Liver (tissue), 3 donors: ENCODE measurements at regions not wholly inside any gene's neighbourhood (a gene's known extent, or its start where the extent isn't known, plus 50 kb on each side); places are given as distances from the start of the nearest gene placed in this dataset.

Experiments used
- EGR1 ChIP-seq, 2 donors: IDR thresholded peaks; 2 replicates each; pipeline ENCODE4 v1.6.1; 2016 to 2018; ENCODE audit warnings: antibody characterized with exemption in 2 of 2, low read depth in 2 of 2
- GABPA ChIP-seq, 2 donors: IDR thresholded peaks in 1 of 2; conservative IDR thresholded peaks in 1 of 2; 2 replicates each; pipeline ENCODE4 v1.6.1; 2016; ENCODE audit warnings: antibody characterized with exemption in 2 of 2, mild to moderate bottlenecking in 1 of 2, moderate library complexity in 1 of 2
- JUND ChIP-seq, 2 donors: IDR thresholded peaks; 2 replicates each; pipeline ENCODE4 v1.6.1; 2016; ENCODE audit warnings: antibody characterized with exemption in 2 of 2
- NR2F2 ChIP-seq: IDR thresholded peaks from 2 replicates; pipeline ENCODE4 v1.6.1; 2016; ENCODE audit warnings: antibody characterized with exemption
- RAD21 ChIP-seq, 2 donors: IDR thresholded peaks; 2 replicates each; pipeline ENCODE4 v1.6.1; 2016; ENCODE audit warnings: antibody characterized with exemption in 2 of 2, mild to moderate bottlenecking in 2 of 2
- RXRA ChIP-seq, 2 donors: IDR thresholded peaks; 2 replicates each; pipeline ENCODE4 v1.6.1; 2017 to 2018; ENCODE audit warnings: antibody characterized with exemption in 2 of 2, mild to moderate bottlenecking in 1 of 2
- TAF1 ChIP-seq: conservative IDR thresholded peaks from 2 replicates; pipeline ENCODE4 v1.6.1; 2016; ENCODE audit warnings: antibody characterized with exemption, mild to moderate bottlenecking
- TF ChIP-seq, protein P1 (sequence below): fragments of 150-350 bp; IDR thresholded peaks from 2 replicates; pipeline ENCODE4 v1.5.1; 2017; ENCODE audit warnings: improper control_type of control experiment, low read depth, low read length; ENCODE audit not compliant: missing input control
- TF ChIP-seq, protein P2 (sequence below): IDR thresholded peaks from 2 replicates; pipeline ENCODE4 v1.6.1; 2016; ENCODE audit warnings: antibody characterized with exemption
- TF ChIP-seq, protein P3 (sequence below): IDR thresholded peaks from 2 replicates; pipeline ENCODE4 v1.6.1; 2016; ENCODE audit warnings: antibody characterized with exemption, mild to moderate bottlenecking
- donor health status: healthy.
- donor health status: healthy.

DNA sequence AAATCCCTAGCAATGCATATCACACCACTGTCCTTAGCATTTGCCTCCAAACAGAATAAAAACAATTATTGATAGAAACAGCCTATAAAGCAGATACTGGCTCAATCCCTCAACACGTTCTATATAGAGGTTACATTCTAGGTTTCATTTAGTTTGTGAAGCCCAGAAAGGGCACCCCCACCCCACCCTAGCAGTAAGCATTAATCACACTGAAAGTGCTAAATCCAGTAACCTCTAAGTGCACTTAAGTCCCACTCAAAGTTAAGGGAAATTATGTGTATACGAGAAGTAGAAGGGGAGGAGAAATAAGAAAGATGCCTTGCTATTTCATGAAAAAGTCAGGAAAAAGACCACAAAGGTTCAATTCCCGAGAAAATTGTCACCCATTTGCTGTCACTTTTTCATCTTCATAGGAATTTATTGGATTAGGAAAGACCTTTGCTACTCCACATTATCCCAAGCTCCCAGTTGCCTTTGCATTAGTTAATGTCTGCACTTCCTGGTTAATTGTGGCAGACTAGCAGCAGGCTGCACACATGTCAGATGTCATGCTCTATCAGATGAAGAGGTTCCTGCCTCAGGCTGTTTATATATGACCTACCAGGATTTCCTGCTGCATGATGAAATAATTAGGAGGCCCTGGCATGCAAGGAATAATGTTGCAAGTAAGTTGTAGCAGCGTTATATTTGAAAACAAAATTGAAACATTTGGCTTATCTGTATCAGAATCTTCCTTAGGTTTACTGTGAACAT lies 54.5 kb upstream of the LHX8 start:
- TF ChIP-seq GABPA (IDR thresholded peaks at IDR 0.05 in 1 of 2, conservative IDR thresholded peaks at IDR 0.05 in 1 of 2) (no peak), RAD21 (IDR thresholded peaks at IDR 0.05) (no peak), JUND (IDR thresholded peaks at IDR 0.05) (no peak), EGR1 (IDR thresholded peaks at IDR 0.05; ENCODE audit: low read depth in 2 of 2) (no peak), RXRA (IDR thresholded peaks at IDR 0.05) (no peak), TAF1 (no peak), NR2F2 (no peak)
- TF ChIP-seq, protein P1, sequence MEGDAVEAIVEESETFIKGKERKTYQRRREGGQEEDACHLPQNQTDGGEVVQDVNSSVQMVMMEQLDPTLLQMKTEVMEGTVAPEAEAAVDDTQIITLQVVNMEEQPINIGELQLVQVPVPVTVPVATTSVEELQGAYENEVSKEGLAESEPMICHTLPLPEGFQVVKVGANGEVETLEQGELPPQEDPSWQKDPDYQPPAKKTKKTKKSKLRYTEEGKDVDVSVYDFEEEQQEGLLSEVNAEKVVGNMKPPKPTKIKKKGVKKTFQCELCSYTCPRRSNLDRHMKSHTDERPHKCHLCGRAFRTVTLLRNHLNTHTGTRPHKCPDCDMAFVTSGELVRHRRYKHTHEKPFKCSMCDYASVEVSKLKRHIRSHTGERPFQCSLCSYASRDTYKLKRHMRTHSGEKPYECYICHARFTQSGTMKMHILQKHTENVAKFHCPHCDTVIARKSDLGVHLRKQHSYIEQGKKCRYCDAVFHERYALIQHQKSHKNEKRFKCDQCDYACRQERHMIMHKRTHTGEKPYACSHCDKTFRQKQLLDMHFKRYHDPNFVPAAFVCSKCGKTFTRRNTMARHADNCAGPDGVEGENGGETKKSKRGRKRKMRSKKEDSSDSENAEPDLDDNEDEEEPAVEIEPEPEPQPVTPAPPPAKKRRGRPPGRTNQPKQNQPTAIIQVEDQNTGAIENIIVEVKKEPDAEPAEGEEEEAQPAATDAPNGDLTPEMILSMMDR, result no peak
- TF ChIP-seq, protein P2, sequence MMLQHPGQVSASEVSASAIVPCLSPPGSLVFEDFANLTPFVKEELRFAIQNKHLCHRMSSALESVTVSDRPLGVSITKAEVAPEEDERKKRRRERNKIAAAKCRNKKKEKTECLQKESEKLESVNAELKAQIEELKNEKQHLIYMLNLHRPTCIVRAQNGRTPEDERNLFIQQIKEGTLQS, result no peak
- TF ChIP-seq, protein P3, sequence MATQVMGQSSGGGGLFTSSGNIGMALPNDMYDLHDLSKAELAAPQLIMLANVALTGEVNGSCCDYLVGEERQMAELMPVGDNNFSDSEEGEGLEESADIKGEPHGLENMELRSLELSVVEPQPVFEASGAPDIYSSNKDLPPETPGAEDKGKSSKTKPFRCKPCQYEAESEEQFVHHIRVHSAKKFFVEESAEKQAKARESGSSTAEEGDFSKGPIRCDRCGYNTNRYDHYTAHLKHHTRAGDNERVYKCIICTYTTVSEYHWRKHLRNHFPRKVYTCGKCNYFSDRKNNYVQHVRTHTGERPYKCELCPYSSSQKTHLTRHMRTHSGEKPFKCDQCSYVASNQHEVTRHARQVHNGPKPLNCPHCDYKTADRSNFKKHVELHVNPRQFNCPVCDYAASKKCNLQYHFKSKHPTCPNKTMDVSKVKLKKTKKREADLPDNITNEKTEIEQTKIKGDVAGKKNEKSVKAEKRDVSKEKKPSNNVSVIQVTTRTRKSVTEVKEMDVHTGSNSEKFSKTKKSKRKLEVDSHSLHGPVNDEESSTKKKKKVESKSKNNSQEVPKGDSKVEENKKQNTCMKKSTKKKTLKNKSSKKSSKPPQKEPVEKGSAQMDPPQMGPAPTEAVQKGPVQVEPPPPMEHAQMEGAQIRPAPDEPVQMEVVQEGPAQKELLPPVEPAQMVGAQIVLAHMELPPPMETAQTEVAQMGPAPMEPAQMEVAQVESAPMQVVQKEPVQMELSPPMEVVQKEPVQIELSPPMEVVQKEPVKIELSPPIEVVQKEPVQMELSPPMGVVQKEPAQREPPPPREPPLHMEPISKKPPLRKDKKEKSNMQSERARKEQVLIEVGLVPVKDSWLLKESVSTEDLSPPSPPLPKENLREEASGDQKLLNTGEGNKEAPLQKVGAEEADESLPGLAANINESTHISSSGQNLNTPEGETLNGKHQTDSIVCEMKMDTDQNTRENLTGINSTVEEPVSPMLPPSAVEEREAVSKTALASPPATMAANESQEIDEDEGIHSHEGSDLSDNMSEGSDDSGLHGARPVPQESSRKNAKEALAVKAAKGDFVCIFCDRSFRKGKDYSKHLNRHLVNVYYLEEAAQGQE, result no peak
